ENCODE measurements at regions not wholly inside any gene's neighbourhood (a gene's known extent, or its start where the extent isn't known, plus 50 kb on each side); places are given as distances from the start of the nearest gene placed in this dataset.
"Not testable (repeated sequence)": the region's sequence is repeated elsewhere in the genome, so short reads cannot be mapped to it uniquely, and the experiment has no call there.

GRCh38 chr18:30679285-30679930, 363.1 kb downstream of the DSC3 start:
- no peaks in the 10 kb centered on the region for H3K9me3 ChIP-seq (ENCODE audit: control insufficient read depth in 2 of 3, insufficient read depth in 1 of 3, low read length in 3 of 3)
- DNase-seq (no peak), FAIRE-seq (no peak)
- no peak overlapping the region for H3K9ac ChIP-seq (ENCODE audit: low read length in 3 of 3)
- no peak overlapping the region for H3K27ac ChIP-seq (ENCODE audit: low read depth in 2 of 2, low read length in 2 of 2)
- no peak for TF ChIP-seq CTCF (IDR thresholded peaks at IDR 0.05; ENCODE audit: borderline replicate concordance, extremely low read depth, insufficient read depth)
- H3K4me1 ChIP-seq (ENCODE audit: control insufficient read depth in 2 of 3, insufficient read depth in 2 of 3, low read depth in 1 of 3, low read length in 3 of 3), result no peaks in the 10 kb centered on the region
- H3K27me3 ChIP-seq (ENCODE audit: control insufficient read depth, insufficient read depth, low read length), result no peaks in the 10 kb centered on the region
- no peaks in the 10 kb centered on the region for H3K36me3 ChIP-seq (ENCODE audit: control insufficient read depth in 2 of 3, insufficient read depth in 3 of 3, low read length in 3 of 3)
- H3K4me3 ChIP-seq (ENCODE audit: low read length in 3 of 3), result no peak overlapping the region
- intact Hi-C loops (cut with DNase I), result no loop called here

- DNase-seq; H3K9ac ChIP-seq (ENCODE audit: low read length in 3 of 3); H3K36me3 ChIP-seq (ENCODE audit: control insufficient read depth in 2 of 3, insufficient read depth in 3 of 3, low read length in 3 of 3); H3K4me1 ChIP-seq (ENCODE audit: control insufficient read depth in 2 of 3, insufficient read depth in 2 of 3, low read depth in 1 of 3, low read length in 3 of 3); H3K9me3 ChIP-seq (ENCODE audit: control insufficient read depth in 2 of 3, insufficient read depth in 1 of 3, low read length in 3 of 3); intact Hi-C loops (cut with DNase I); H3K4me3 ChIP-seq (ENCODE audit: low read length in 3 of 3); FAIRE-seq; H3K27ac ChIP-seq (ENCODE audit: low read depth in 2 of 2, low read length in 2 of 2); H3K27me3 ChIP-seq (ENCODE audit: control insufficient read depth, insufficient read depth, low read length): not testable (repeated sequence)
These were observed 364.7 kb downstream of the DSC3 start for GRCh38 chr18:30677813-30678212.

- FAIRE-seq (no peak), DNase-seq (no peak)
- Histone ChIP-seq H3K27ac (ENCODE audit: low read depth in 2 of 2, low read length in 2 of 2) (no peak overlapping the region), H3K4me3 (ENCODE audit: low read length in 3 of 3) (no peak overlapping the region), H3K36me3 (ENCODE audit: control insufficient read depth in 2 of 3, insufficient read depth in 3 of 3, low read length in 3 of 3) (no peaks in the 10 kb centered on the region), H3K27me3 (ENCODE audit: control insufficient read depth, insufficient read depth, low read length) (no peaks in the 10 kb centered on the region), H3K9ac (ENCODE audit: low read length in 3 of 3) (no peak overlapping the region), H3K9me3 (ENCODE audit: control insufficient read depth in 2 of 3, insufficient read depth in 1 of 3, low read length in 3 of 3) (no peaks in the 10 kb centered on the region), H3K4me1 (ENCODE audit: control insufficient read depth in 2 of 3, insufficient read depth in 2 of 3, low read depth in 1 of 3, low read length in 3 of 3) (no peaks in the 10 kb centered on the region)
- intact Hi-C loops (cut with DNase I), result no loop called here
- TF ChIP-seq CTCF (IDR thresholded peaks at IDR 0.05; ENCODE audit: borderline replicate concordance, extremely low read depth, insufficient read depth), result no peak
These were observed 366.5 kb downstream of the DSC3 start for GRCh38 chr18:30676053-30676480.

GRCh38 chr18:30675493-30675892, 367.0 kb downstream of the DSC3 start:
- intact Hi-C loops (cut with DNase I), result no loop called here
- H3K36me3 ChIP-seq (ENCODE audit: control insufficient read depth in 2 of 3, insufficient read depth in 3 of 3, low read length in 3 of 3), result no peaks in the 10 kb centered on the region
- H3K9me3 ChIP-seq (ENCODE audit: control insufficient read depth in 2 of 3, insufficient read depth in 1 of 3, low read length in 3 of 3), result no peaks in the 10 kb centered on the region
- H3K9ac ChIP-seq (ENCODE audit: low read length in 3 of 3), result no peak overlapping the region
- no peak for FAIRE-seq
- DNase-seq, result no peak
- no peaks in the 10 kb centered on the region for H3K27me3 ChIP-seq (ENCODE audit: control insufficient read depth, insufficient read depth, low read length)
- no peak overlapping the region for H3K4me3 ChIP-seq (ENCODE audit: low read length in 3 of 3)
- no peaks in the 10 kb centered on the region for H3K4me1 ChIP-seq (ENCODE audit: control insufficient read depth in 2 of 3, insufficient read depth in 2 of 3, low read depth in 1 of 3, low read length in 3 of 3)
- TF ChIP-seq CTCF (IDR thresholded peaks at IDR 0.05; ENCODE audit: borderline replicate concordance, extremely low read depth, insufficient read depth), result no peak
- H3K27ac ChIP-seq (ENCODE audit: low read depth in 2 of 2, low read length in 2 of 2), result no peak overlapping the region
